ENCODE measurements at regions not wholly inside any gene's neighbourhood (a gene's known extent, or its start where the extent isn't known, plus 50 kb on each side); places are given as distances from the start of the nearest gene placed in this dataset.

DNA sequence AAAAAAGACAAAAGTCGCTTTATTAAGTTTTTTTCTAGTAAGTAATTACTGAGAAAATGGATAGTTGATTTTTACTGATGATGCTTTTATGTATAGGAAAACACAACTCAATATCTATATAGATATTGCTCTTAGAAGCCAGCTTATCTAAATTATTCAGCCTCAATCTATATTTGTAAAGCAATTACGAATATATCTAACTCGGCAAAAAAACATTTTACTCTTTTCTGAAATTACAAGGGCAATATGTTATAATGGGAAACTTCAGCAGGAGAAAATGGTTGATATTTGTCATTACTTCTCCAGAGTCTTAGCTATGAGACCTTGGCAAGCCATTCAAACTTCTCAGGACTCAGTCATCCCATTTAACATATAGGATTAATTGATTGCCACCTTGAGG is 228.5 kb downstream of the SLC7A11 start (continued):
- TF ChIP-seq, protein P1, sequence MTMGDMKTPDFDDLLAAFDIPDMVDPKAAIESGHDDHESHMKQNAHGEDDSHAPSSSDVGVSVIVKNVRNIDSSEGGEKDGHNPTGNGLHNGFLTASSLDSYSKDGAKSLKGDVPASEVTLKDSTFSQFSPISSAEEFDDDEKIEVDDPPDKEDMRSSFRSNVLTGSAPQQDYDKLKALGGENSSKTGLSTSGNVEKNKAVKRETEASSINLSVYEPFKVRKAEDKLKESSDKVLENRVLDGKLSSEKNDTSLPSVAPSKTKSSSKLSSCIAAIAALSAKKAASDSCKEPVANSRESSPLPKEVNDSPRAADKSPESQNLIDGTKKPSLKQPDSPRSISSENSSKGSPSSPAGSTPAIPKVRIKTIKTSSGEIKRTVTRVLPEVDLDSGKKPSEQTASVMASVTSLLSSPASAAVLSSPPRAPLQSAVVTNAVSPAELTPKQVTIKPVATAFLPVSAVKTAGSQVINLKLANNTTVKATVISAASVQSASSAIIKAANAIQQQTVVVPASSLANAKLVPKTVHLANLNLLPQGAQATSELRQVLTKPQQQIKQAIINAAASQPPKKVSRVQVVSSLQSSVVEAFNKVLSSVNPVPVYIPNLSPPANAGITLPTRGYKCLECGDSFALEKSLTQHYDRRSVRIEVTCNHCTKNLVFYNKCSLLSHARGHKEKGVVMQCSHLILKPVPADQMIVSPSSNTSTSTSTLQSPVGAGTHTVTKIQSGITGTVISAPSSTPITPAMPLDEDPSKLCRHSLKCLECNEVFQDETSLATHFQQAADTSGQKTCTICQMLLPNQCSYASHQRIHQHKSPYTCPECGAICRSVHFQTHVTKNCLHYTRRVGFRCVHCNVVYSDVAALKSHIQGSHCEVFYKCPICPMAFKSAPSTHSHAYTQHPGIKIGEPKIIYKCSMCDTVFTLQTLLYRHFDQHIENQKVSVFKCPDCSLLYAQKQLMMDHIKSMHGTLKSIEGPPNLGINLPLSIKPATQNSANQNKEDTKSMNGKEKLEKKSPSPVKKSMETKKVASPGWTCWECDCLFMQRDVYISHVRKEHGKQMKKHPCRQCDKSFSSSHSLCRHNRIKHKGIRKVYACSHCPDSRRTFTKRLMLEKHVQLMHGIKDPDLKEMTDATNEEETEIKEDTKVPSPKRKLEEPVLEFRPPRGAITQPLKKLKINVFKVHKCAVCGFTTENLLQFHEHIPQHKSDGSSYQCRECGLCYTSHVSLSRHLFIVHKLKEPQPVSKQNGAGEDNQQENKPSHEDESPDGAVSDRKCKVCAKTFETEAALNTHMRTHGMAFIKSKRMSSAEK (CRISPR knock-in tag; IDR thresholded peaks at IDR 0.05; ENCODE audit: borderline replicate concordance): no peak

DNA sequence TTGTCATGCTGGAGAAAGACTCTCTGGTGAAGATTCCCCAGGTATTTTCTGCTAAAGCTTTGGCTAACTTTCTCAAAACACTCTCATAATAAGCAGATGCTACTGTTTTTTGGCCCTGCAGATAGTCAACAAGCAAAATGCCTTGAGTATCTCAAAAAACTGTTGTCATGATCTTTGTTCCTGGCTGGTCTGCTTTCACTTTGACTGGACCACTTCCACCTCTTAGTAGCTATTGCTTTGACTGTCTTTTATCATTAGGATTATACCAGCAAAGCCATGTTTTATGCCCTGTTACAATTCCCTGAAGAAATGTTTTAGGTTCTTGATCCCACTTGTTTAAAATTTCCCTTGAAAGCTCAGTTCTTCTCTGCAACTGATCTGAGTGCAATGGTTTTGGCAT is 231.5 kb downstream of the SLC7A11 start:
- peaks cover 6% of the 10 kb centered on the region for H3K4me1 Mint-ChIP-seq
- no peak overlapping the region for H3K27ac Mint-ChIP-seq
- ATAC-seq (no peak), DNase-seq (ENCODE audit: low spot score) (no peak)
- no peaks in the 10 kb centered on the region for H3K36me3 Mint-ChIP-seq
- CTCF ChIA-PET: interaction anchor here (0.8 to 1.6 kb wide), 2 partner anchors 128 to 190 kb away, joined by 3 to 5 read pairs; no protein-coding TSS in a partner anchor
- H3K27me3 Mint-ChIP-seq (ENCODE audit: low read depth): no peaks in the 10 kb centered on the region
- POLR2A ChIA-PET: interaction anchor here (0.7 kb wide), 1 partner anchor 314 kb away, joined by 3 read pairs; no protein-coding TSS in a partner anchor
- H3K4me3 Mint-ChIP-seq: no peak overlapping the region
- H3K9me3 Mint-ChIP-seq: no peaks in the 10 kb centered on the region; the same call in 1 of the 2 replicates
- TF ChIP-seq, protein P2, sequence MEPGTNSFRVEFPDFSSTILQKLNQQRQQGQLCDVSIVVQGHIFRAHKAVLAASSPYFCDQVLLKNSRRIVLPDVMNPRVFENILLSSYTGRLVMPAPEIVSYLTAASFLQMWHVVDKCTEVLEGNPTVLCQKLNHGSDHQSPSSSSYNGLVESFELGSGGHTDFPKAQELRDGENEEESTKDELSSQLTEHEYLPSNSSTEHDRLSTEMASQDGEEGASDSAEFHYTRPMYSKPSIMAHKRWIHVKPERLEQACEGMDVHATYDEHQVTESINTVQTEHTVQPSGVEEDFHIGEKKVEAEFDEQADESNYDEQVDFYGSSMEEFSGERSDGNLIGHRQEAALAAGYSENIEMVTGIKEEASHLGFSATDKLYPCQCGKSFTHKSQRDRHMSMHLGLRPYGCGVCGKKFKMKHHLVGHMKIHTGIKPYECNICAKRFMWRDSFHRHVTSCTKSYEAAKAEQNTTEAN (CRISPR knock-in tag; IDR thresholded peaks at IDR 0.05): no peak
- TF ChIP-seq, protein P3, sequence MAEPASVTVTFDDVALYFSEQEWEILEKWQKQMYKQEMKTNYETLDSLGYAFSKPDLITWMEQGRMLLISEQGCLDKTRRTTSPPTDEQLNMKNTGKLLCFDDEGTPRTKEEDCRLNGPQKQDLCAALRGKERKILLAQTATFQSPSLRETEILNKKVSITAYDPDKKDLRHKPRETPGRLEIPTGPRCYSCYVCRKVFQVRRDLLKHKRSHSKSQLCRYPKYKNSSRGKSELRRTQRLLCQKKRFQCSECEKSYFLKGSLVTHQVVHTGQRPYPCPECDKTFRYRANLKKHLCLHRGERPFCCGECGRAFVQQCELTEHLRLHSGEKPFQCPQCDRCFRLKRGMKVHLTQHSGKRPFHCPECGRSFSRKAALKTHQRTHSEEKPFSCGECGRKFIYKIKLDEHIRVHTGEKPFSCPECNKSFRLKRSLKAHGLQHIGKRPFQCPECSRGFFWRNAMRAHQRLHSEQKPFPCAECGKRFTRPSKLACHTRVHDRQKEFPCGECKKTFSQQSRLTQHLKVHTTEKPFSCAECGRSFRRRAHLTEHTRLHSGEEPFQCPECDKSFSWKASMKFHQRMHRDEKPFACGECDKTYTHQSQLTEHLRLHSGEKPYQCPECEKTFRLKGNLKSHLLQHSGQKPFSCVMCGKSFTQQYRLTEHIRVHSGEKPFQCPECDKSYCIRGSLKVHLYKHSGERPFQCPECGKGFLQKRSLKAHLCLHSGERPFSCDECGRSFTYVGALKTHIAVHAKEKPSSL (CRISPR knock-in tag; conservative IDR thresholded peaks at IDR 0.05): no peak
- TF ChIP-seq, protein P4, sequence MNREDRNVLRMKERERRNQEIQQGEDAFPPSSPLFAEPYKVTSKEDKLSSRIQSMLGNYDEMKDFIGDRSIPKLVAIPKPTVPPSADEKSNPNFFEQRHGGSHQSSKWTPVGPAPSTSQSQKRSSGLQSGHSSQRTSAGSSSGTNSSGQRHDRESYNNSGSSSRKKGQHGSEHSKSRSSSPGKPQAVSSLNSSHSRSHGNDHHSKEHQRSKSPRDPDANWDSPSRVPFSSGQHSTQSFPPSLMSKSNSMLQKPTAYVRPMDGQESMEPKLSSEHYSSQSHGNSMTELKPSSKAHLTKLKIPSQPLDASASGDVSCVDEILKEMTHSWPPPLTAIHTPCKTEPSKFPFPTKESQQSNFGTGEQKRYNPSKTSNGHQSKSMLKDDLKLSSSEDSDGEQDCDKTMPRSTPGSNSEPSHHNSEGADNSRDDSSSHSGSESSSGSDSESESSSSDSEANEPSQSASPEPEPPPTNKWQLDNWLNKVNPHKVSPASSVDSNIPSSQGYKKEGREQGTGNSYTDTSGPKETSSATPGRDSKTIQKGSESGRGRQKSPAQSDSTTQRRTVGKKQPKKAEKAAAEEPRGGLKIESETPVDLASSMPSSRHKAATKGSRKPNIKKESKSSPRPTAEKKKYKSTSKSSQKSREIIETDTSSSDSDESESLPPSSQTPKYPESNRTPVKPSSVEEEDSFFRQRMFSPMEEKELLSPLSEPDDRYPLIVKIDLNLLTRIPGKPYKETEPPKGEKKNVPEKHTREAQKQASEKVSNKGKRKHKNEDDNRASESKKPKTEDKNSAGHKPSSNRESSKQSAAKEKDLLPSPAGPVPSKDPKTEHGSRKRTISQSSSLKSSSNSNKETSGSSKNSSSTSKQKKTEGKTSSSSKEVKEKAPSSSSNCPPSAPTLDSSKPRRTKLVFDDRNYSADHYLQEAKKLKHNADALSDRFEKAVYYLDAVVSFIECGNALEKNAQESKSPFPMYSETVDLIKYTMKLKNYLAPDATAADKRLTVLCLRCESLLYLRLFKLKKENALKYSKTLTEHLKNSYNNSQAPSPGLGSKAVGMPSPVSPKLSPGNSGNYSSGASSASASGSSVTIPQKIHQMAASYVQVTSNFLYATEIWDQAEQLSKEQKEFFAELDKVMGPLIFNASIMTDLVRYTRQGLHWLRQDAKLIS (CRISPR knock-in tag; IDR thresholded peaks at IDR 0.05; ENCODE audit: borderline replicate concordance): no peak
- TF ChIP-seq ETV6 (CRISPR knock-in tag; IDR thresholded peaks at IDR 0.05) (no peak), ZNF219 (CRISPR knock-in tag; IDR thresholded peaks at IDR 0.05; ENCODE audit: borderline replicate concordance) (no peak), ZNF138 (CRISPR knock-in tag; conservative IDR thresholded peaks at IDR 0.05) (no peak), ZNF263 (CRISPR knock-in tag; IDR thresholded peaks at IDR 0.05; ENCODE audit: low read depth) (no peak), CREB1 (CRISPR knock-in tag; IDR thresholded peaks at IDR 0.05) (no peak), ZNF416 (CRISPR knock-in tag; IDR thresholded peaks at IDR 0.05) (no peak), MXD4 (CRISPR knock-in tag; IDR thresholded peaks at IDR 0.05; ENCODE audit: borderline replicate concordance) (no peak)
- TF ChIP-seq, protein P5, sequence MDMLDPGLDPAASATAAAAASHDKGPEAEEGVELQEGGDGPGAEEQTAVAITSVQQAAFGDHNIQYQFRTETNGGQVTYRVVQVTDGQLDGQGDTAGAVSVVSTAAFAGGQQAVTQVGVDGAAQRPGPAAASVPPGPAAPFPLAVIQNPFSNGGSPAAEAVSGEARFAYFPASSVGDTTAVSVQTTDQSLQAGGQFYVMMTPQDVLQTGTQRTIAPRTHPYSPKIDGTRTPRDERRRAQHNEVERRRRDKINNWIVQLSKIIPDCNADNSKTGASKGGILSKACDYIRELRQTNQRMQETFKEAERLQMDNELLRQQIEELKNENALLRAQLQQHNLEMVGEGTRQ (CRISPR knock-in tag; IDR thresholded peaks at IDR 0.05): no peak
- TF ChIP-seq, protein P6, sequence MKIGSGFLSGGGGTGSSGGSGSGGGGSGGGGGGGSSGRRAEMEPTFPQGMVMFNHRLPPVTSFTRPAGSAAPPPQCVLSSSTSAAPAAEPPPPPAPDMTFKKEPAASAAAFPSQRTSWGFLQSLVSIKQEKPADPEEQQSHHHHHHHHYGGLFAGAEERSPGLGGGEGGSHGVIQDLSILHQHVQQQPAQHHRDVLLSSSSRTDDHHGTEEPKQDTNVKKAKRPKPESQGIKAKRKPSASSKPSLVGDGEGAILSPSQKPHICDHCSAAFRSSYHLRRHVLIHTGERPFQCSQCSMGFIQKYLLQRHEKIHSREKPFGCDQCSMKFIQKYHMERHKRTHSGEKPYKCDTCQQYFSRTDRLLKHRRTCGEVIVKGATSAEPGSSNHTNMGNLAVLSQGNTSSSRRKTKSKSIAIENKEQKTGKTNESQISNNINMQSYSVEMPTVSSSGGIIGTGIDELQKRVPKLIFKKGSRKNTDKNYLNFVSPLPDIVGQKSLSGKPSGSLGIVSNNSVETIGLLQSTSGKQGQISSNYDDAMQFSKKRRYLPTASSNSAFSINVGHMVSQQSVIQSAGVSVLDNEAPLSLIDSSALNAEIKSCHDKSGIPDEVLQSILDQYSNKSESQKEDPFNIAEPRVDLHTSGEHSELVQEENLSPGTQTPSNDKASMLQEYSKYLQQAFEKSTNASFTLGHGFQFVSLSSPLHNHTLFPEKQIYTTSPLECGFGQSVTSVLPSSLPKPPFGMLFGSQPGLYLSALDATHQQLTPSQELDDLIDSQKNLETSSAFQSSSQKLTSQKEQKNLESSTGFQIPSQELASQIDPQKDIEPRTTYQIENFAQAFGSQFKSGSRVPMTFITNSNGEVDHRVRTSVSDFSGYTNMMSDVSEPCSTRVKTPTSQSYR (CRISPR knock-in tag; IDR thresholded peaks at IDR 0.05): no peak
- TF ChIP-seq, protein P7, sequence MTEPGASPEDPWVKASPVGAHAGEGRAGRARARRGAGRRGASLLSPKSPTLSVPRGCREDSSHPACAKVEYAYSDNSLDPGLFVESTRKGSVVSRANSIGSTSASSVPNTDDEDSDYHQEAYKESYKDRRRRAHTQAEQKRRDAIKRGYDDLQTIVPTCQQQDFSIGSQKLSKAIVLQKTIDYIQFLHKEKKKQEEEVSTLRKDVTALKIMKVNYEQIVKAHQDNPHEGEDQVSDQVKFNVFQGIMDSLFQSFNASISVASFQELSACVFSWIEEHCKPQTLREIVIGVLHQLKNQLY (CRISPR knock-in tag; IDR thresholded peaks at IDR 0.05): no peak
- TF ChIP-seq, protein P8, sequence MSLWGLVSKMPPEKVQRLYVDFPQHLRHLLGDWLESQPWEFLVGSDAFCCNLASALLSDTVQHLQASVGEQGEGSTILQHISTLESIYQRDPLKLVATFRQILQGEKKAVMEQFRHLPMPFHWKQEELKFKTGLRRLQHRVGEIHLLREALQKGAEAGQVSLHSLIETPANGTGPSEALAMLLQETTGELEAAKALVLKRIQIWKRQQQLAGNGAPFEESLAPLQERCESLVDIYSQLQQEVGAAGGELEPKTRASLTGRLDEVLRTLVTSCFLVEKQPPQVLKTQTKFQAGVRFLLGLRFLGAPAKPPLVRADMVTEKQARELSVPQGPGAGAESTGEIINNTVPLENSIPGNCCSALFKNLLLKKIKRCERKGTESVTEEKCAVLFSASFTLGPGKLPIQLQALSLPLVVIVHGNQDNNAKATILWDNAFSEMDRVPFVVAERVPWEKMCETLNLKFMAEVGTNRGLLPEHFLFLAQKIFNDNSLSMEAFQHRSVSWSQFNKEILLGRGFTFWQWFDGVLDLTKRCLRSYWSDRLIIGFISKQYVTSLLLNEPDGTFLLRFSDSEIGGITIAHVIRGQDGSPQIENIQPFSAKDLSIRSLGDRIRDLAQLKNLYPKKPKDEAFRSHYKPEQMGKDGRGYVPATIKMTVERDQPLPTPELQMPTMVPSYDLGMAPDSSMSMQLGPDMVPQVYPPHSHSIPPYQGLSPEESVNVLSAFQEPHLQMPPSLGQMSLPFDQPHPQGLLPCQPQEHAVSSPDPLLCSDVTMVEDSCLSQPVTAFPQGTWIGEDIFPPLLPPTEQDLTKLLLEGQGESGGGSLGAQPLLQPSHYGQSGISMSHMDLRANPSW (CRISPR knock-in tag; conservative IDR thresholded peaks at IDR 0.05; ENCODE audit: low read depth): no peak
